ENCODE measurements at regions not wholly inside any gene's neighbourhood (a gene's known extent, or its start where the extent isn't known, plus 50 kb on each side); places are given as distances from the start of the nearest gene placed in this dataset.

DNA sequence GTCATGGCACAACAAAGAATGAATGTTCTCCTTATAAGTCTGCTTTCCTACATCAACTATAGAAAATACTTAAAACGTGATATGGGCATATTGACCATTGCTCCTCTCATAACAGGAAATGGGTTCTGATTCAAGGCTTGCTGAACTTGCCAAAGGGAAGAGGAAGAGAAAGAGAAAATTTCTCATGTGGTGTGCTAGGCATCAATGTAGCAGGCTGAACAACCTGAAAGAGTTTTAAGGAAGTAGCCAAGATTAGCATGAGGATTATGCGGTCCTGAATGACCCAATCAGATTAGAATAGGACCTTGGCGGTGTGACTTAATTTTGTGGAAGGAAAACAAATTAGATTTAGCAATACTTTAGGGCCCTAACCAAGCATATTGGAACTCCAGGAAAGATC is 617.7 kb upstream of the CDH11 start:
- TF ChIP-seq FOXM1 (IDR thresholded peaks at IDR 0.05; ENCODE audit: borderline replicate concordance) (no peak), BHLHE40 (IDR thresholded peaks at IDR 0.05; ENCODE audit: borderline replicate concordance) (no peak), SP1 (IDR thresholded peaks at IDR 0.05) (no peak), ARNT (IDR thresholded peaks at IDR 0.05) (no peak), HDGF (IDR thresholded peaks at IDR 0.05; ENCODE audit: borderline replicate concordance) (no peak), L3MBTL2 (conservative IDR thresholded peaks at IDR 0.05) (no peak), PKNOX1 (IDR thresholded peaks at IDR 0.05) (no peak)

All from HEK293T (cell line).